ENCODE measurements at regions not wholly inside any gene's neighbourhood (a gene's known extent, or its start where the extent isn't known, plus 50 kb on each side); places are given as distances from the start of the nearest gene placed in this dataset.

DNA sequence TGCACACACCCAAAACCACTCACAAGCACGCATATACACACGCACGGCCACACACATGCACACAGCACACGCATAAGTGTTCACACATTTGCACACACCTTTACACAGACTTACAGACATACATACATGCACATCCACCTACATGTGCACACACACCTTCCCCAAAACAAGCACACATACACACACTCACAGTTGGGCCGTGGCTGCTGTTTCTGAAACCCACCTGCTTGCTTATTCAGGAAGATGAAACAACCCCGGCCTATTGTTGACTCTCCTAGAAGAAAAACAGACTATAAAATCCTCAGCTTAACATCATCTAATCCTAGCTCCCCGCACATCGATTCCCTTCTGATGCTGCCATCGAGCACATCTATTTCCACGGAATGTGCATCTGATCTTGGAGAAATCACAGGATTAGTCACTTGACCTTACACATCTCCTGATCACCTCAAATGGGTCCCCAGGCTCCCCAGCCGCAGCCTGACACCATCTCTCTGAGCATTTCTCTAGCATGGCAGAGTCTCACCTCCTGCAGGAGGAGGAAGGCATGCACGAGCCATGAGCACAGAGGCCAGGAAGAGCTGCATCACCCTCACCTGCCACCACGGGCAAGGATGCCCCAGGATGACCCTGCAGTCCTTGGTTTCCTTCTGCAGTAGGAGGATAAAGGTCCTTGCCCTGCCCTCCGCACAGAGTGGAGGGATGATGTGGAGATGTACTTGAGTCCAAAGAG, 105.8 kb upstream of the CDH5 start:
- TF ChIP-seq CTCF (IDR thresholded peaks at IDR 0.05; ENCODE audit: insufficient read depth, low read depth, low read length) (no peak), EZH2 (IDR thresholded peaks at IDR 0.05; ENCODE audit: insufficient read depth, low read length) (no peak)
